ENCODE measurements at regions not wholly inside any gene's neighbourhood (a gene's known extent, or its start where the extent isn't known, plus 50 kb on each side); places are given as distances from the start of the nearest gene placed in this dataset.
A peak's percentile ranks its signal among the peaks of the same experiment; 100 is the strongest.
"Not testable (repeated sequence)": the region's sequence is repeated elsewhere in the genome, so short reads cannot be mapped to it uniquely, and the experiment has no call there.

DNA sequence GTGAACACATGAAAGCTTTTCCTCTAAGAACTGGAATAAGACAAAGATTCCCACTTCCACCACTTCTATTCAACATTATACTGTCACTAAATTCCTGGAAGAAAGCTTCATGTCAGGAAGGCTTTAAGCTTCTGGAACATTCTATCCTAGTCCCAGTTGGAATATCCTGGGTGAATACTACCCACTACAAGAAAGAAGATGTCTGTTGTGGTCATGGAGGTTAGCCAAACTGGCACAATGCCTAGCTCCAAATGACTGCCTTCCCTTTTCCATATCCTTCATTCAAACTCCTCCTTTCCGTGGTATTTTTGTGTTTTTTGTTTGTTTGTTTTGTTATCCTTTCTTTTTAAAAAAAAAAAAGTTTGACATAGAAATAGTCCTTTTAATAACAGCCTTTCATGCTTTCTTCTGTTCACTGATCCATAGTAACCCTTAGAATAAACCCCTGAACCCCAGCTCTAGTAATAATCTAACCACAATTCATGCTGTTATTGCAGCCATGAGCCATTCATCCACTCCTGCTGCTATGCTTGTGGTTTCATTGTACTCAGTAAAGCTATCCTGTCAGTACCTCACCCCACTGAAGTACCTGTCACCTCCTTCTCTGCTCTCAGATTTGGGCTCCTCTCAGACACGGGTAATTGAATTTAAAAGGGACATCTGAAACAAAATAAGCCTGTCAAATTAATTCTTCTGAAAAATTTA lies 447.5 kb downstream of the IGSF11 start:
- no peak for DNase-seq

DNA sequence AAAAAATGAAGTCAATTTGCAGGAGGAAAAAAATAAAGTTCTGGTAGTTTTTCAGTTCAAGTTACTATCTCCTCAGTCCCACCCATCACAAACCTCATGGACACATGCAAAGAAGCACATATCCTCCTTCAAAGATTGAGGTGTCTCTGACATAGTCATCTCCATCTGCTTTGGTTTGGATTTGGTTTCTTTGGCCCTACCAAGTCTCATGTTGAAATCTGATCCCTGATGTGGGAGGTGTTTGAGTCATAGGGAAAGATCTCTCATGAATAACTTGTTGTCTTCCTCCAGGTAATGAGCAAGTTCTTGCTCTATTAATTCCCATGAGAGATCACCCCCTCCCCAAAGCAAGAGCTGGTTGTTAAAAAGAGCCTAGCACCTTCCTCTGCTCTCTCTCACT lies 446.8 kb downstream of the IGSF11 start:
- DNase-seq, result no peak

DNA sequence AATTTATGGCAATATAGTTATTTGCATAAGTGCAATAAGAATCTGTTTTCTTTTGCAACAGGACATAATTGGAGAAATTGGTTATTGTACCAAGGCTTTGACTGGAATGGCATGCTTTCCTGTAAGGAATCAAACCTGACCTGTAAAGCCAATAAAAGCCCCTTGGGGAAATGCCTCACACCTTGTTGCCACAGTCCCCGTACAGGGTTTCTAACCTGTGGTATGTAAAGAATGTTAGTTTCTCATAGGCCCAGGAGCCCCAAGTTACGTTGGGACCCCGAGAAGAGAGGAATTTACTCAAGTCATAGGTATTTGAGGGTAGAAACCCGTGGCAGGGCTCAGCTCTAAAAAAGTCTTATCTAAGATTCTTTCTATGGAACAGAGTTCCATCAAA lies 441.4 kb downstream of the IGSF11 start:
- no peak for DNase-seq

- DNase-seq, result no peak
These were observed 437.5 kb downstream of the IGSF11 start for GRCh38 chr3:118597184-118597583.

DNA sequence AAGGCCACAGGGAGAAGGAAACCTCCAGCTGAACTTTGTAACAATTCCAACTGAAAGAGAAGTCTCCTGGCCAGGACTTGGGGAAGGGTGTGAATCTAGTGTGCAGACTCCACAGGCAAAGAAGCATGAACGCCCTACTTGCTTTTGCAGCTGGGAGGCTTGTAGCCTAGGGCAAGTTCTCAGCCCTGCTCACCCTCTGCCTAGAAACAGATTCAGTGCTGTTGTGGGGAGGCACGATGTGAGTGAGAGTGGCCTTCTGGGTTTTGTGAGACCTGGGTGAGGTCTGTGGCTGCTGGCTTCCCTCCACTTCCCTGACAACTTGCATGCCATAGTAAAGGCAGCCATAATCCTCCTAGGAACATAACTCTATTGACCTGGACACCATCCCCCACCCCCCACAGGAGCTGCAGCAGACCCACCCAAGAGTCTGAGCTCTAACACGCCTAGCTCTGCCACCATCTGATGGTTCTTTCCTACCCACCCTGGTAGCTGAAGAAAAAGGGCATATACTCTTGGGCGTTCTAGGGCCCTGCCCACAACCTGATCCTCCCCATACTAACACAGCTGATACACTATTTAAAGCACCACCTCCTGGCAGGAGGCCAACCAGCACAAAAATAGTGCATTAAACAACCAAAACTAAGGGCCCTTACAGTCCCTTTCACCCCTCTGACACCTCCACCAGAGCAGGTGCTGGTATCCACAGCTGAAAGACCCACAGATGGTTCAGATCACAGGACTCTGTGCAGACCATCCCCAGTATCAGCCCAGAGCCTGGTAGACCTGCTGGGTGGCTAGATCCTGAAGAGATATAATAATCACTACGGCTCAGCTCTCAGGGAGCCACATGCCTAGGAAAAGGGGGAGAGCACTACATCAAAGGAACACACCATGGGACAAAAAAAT lies 426.5 kb downstream of the IGSF11 start:
- no peak for DNase-seq

GRCh38 chr3:118618247-118619040 lies 416.2 kb downstream of the IGSF11 start:
- DNase-seq, result no peak

GRCh38 chr3:118626453-118626852 lies 408.2 kb downstream of the IGSF11 start:
- DNase-seq, result no peak

DNA sequence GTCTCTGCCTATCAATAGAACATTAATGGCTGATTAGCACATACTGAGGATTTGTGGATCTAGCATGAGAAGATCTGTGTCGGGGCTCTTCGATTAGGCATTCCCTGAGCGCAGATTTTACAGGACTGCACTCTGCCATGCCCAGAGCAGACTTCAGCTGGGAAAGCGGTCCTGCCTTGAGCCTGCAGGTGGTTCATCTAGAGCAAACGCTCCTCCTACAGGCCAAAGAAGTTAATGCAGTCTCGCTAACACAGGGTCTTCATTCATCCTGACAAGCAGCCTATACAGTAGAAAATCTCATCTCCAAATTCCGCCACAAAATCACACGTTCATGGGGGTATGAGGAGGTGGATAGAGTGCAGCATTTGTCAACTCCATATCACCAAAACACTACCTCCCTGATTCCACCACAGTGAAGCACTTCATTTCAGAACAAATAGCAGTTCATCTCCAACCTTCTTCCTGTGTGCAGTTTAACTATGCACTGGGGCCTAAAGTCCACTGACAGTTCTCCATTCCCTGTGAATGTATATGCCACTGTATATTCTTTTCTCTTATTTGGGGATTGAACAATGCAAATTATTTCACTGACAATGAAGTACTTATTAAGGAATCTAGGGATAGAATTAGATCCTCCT lies 405.8 kb downstream of the IGSF11 start:
- peak; percentile 54 for DNase-seq

GRCh38 chr3:118629821-118630220 lies 404.8 kb downstream of the IGSF11 start:
- no peak for DNase-seq

DNA sequence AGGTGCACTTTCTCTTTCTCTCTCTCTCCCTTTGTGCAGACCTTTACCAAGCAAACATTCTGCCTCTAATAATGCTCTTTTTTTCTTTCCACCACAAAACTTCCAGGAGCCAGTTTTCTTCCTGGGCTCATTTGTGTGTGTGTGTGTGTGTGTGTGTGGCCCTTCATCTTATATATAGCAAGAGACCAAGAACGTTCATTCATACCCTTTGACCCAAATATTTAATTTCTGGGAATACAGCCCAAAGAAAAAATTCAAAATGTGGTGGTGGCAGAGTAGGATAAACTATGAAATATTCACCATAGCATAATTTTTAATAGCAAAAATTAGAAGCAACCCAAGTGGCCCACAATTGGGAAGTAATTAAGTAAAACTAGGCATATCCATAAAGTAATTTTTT lies 398.9 kb downstream of the IGSF11 start:
- DNase-seq, result no peak

GRCh38 chr3:118636841-118637240 lies 397.8 kb downstream of the IGSF11 start:
- DNase-seq, result no peak

GRCh38 chr3:118637846-118638245 lies 396.8 kb downstream of the IGSF11 start:
- DNase-seq, result no peak

GRCh38 chr3:118641608-118642007 lies 393.0 kb downstream of the IGSF11 start:
- no peak for DNase-seq

- no peak for DNase-seq
These were observed 363.5 kb downstream of the IGSF11 start for GRCh38 chr3:118671192-118671591.

DNA sequence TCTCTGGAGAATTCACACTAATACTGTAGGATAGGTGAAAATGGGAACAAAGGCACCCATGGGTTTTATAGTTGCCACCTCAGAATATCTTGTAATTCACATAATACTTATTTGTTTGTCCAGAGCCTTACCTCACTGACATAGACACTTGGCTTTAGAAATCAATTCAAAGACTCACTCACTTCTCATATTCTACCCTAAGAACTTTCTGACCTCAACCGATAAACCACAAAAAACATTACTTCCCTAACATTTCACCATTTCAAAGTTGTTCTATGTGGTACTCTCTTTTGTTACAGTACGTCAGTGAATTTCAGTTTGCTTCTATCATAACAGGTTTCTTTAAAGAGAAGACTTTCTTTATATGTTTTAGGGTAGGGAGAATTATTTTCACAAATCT lies 359.3 kb downstream of the IGSF11 start:
- DNase-seq, result no peak

DNA sequence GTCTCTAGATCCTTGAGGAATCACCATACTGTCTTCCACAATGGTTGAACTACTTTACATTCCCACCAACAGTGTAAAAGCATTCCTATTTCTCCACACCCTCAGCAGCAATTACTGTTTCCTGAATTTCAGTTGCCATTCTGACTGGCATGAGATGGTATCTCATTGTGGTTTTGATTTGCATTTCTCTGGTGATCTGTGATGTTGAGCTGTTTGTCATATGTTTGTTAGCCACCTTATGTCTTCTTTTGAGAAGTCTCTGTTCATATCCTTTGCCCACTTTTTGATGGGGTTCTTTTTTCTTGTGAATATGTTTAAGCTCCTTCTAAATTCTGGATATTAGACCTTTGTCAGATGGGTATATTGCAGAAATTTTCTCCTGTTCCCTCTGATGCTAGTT lies 356.0 kb downstream of the IGSF11 start:
- not testable (repeated sequence) for DNase-seq

- DNase-seq, result no peak
These were observed 351.7 kb downstream of the IGSF11 start for GRCh38 chr3:118682921-118683320.

GRCh38 chr3:118683636-118684035 lies 351.0 kb downstream of the IGSF11 start:
- no peak for DNase-seq

GRCh38 chr3:118688396-118688884 lies 346.2 kb downstream of the IGSF11 start:
- DNase-seq, result no peak

DNA sequence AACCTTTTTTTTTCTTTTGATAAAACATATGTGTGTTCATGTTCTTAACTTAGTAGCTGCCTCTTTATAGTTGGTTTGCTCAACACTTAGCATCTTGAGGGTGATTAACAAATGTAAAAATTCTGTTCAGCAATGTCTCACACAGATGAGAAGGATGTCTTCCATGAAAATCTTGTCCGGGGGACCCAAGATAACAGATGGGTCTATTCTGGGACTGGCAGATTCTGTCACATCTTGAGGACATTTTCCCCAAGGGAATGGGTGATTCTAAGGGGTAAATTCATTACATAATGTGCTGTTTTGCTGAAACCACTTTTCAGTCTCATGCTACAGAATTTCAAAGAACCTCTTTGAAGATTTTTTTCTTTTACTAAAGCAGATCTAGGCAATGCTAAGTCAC lies 342.2 kb downstream of the IGSF11 start:
- DNase-seq, result no peak

DNA sequence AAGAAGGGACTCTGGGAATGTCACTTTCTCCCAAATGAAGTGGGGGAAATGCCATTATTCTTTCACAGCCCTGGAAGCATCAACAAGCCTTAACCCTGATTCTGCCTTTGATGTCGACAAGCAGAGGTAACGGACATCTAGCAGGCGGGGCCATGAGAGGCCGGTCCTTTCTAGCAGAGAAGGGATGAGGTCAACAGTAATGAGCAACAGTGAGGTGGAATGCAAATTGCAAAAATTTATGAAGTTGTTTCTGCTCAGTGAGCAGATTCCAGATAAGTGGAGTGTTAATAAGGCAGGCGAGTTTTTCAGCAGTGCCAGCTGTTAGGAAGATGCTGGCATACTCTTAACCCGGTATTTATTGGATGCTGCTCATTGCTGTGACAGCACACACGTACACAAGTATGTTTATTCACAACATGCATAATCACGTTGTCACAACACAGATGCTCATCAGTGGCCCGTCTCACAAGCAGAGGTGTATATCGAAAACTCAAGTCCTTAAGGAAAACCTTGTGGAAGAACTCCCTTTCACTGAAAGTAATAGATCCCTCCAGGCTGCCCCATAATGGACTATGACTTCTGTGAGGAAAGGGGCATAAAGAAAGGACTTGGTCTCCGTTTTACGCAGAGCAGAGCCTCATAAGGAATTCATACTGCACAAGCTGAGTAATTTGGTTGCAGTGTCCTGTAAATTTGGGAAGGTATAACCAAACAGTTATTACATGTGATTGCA lies 329.0 kb downstream of the IGSF11 start:
- no peak for DNase-seq
